Upper lobe of left lung (tissue), 6 donors: ENCODE measurements at regions not wholly inside any gene's neighbourhood (a gene's known extent, or its start where the extent isn't known, plus 50 kb on each side); places are given as distances from the start of the nearest gene placed in this dataset.

Source experiments
- ATAC-seq, 2 donors: fragments of 200-7000 bp; cut with Tn5 transposase; one replicate each; pipeline ENCODE4 v1.9.1; 2022; ENCODE audit warnings: mild to moderate bottlenecking in 2 of 2, moderate library complexity in 2 of 2; ENCODE audit not compliant: low FRiP score in 2 of 2
- DNase-seq, 2 donors: peaks; one replicate each; pipeline ENCODE4 v3.0.0-alpha.2; 2019 to 2020
- H3K27ac ChIP-seq, 4 donors: fragments of 200-600 bp; sonication (generic); one replicate each; pipeline ENCODE4 v1.5.1; 2016 to 2019
- H3K27me3 ChIP-seq, 4 donors: fragments of 200-600 bp; sonication (generic); one replicate each; pipeline ENCODE4 v1.5.1; 2017 to 2019
- H3K36me3 ChIP-seq, 4 donors: fragments of 200-600 bp; sonication (generic); one replicate each; pipeline ENCODE4 v1.5.1; 2016 to 2019
- H3K4me1 ChIP-seq, 4 donors: fragments of 200-600 bp; sonication (generic); one replicate each; pipeline ENCODE4 v1.5.1; 2018 to 2019
- H3K4me3 ChIP-seq, 4 donors: fragments of 200-600 bp; sonication (generic); one replicate each; pipeline ENCODE4 v1.5.1; 2017 to 2019; ENCODE audit warnings: mild to moderate bottlenecking in 2 of 4, moderate library complexity in 1 of 4
- H3K9me3 ChIP-seq, 4 donors: fragments of 200-600 bp; sonication (generic); one replicate each; pipeline ENCODE4 v1.5.1; 2018 to 2019
- EP300 ChIP-seq, 4 donors: sonication (generic); formaldehyde crosslinking; IDR thresholded peaks; one replicate each; pipeline ENCODE4 v1.5.1; 2017; ENCODE audit warnings: antibody characterized with exemption in 4 of 4, control low read depth in 2 of 4
- POLR2A ChIP-seq, 4 donors: fragments of 450-650 bp; IDR thresholded peaks; one replicate each; pipeline ENCODE4 v1.5.1; 2016 to 2017; ENCODE audit warnings: antibody characterized with exemption in 4 of 4, mild to moderate bottlenecking in 2 of 4
- POLR2AphosphoS5 ChIP-seq, 2 donors: sonication (generic); formaldehyde crosslinking; IDR thresholded peaks; one replicate each; pipeline ENCODE4 v1.5.1; 2017; ENCODE audit warnings: antibody characterized with exemption in 2 of 2
- WGBS, 2 donors: methylation state at CpG; one replicate each; pipeline ENCODE4 v1.1.5; 2017 to 2018; 5-methylcytosine and 5-hydroxymethylcytosine counted together
- TF ChIP-seq, protein P1 (sequence below), 6 experiments: fragments of 450-650 bp in 4 of 6; fragments of 200-600 bp in 2 of 6; sonication (generic) in 2 of 6; IDR thresholded peaks; one replicate each; pipeline ENCODE4 v1.5.1; 2016 to 2019; ENCODE audit warnings: antibody characterized with exemption in 6 of 6
- donor health status: DM: no; HTN: no; CAD: no; lungs with moderate emphysema.
- donor health status: DM: no; HTN: yes; CAD: no; lungs with severe emphysema.

DNA sequence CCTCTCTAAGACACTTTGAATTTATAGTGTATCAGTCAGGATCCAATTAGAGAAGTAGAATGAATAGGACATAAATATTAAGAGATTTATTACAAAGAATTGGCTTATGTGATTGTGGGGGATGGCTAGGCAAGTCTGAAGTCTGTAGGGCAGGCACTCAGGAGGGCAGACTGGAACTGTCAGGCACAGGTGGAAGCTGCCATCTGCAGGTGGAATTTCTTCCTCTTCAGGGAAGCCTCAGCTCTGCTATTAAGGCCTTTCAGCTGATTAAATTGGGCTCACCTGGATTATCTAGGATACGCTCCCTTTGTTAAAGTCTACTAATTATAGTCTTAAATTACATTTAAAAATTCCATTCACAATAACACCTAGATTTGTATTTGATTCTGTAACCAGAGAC lies 92.0 kb upstream of the HAO2 start:
- TF ChIP-seq POLR2AphosphoS5 (IDR thresholded peaks at IDR 0.05) (no peak), POLR2A (IDR thresholded peaks at IDR 0.05) (no peak), EP300 (IDR thresholded peaks at IDR 0.05) (no peak)
- TF ChIP-seq, protein P1, sequence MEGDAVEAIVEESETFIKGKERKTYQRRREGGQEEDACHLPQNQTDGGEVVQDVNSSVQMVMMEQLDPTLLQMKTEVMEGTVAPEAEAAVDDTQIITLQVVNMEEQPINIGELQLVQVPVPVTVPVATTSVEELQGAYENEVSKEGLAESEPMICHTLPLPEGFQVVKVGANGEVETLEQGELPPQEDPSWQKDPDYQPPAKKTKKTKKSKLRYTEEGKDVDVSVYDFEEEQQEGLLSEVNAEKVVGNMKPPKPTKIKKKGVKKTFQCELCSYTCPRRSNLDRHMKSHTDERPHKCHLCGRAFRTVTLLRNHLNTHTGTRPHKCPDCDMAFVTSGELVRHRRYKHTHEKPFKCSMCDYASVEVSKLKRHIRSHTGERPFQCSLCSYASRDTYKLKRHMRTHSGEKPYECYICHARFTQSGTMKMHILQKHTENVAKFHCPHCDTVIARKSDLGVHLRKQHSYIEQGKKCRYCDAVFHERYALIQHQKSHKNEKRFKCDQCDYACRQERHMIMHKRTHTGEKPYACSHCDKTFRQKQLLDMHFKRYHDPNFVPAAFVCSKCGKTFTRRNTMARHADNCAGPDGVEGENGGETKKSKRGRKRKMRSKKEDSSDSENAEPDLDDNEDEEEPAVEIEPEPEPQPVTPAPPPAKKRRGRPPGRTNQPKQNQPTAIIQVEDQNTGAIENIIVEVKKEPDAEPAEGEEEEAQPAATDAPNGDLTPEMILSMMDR (IDR thresholded peaks at IDR 0.05): no peak

DNA sequence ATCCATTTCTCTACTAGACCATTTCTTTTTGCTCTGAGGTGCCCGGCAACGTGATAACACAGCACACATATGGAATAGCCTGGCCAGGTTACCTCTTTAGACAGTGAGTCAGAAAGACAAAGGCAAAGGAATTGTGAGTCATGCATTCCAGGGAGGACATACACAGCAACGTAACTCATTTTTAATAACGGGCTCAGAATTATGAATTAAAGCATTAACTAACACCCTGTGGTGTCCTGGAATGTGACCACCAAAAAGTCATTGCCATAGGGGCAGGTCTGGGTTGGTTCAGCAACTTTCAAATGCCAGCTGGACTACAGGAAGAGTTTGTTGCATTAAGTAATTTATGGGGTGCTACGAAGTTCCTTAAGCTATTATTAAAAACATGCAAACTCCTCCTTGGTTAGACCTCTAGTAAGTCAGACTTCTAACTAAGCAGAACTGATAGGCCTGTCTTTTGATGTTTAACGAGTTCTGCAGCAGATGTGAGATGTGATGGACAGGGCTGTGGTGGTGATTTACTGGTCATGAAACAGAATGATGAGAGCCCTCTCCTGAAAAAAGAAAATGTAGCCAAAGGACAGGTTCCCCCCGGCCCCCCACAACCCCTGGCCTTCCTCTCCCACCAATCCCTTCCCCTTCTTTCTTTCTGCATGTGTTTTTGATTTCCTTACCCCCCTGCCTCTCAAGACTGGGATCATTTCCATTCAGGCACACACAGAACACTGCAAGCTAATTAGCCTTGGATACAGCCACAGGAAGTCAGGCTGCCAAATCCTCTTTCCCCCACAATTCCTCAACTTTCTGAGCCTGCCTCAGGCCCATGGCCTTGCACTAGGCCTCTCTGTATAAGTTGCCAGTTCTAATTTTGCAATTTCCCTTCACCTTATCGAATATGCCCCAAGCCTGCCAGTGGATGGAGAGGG lies 88.9 kb upstream of the HAO2 start:
- H3K27me3 ChIP-seq: no peaks in the 10 kb centered on the region
- H3K27ac ChIP-seq: no peak overlapping the region
- TF ChIP-seq, protein P1 (IDR thresholded peaks at IDR 0.05): no peak
- no peak for TF ChIP-seq EP300 (IDR thresholded peaks at IDR 0.05)
- TF ChIP-seq POLR2AphosphoS5 (IDR thresholded peaks at IDR 0.05): no peak
- TF ChIP-seq POLR2A (IDR thresholded peaks at IDR 0.05): no peak
- no peak overlapping the region for H3K4me3 ChIP-seq
- 63 to 65% methylated on average over 8 of the region's 8 CpGs for WGBS, 2 donors
- no peaks in the 10 kb centered on the region for H3K4me1 ChIP-seq
- H3K36me3 ChIP-seq: no peaks in the 10 kb centered on the region
- ATAC-seq (peak in 1 of 2 donors; percentile 57), DNase-seq (no peak)
- H3K9me3 ChIP-seq: no peaks in the 10 kb centered on the region

More for the DNA sequence above, 92.0 kb upstream of the HAO2 start:
- H3K4me1 ChIP-seq: no peaks in the 10 kb centered on the region
- DNase-seq (no peak), ATAC-seq (no peak)
- no peak overlapping the region for H3K27ac ChIP-seq
- WGBS, 2 donors: 100% methylated on average over 1 of the region's 1 CpG
- H3K36me3 ChIP-seq: no peaks in the 10 kb centered on the region
- H3K9me3 ChIP-seq: no peaks in the 10 kb centered on the region
- H3K4me3 ChIP-seq: no peak overlapping the region
- no peaks in the 10 kb centered on the region for H3K27me3 ChIP-seq

DNA sequence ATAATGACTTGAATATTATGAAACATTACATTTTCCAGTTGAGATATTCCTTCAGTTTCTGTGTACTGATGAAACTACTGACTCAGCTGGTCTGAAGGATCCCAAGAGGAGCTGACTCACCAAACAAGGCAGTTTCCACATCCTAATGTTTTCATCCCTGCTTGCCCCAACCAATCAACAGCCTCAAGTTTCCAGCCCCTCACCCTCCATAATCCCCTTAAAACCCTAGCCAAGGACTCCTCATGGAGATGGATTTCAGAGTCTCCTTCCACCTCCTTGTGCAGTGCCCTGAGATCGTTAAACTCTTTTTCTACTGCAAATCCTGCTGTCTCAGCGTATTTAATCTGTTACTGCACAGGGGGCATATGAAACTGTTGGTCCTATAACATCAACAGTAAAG lies 83.1 kb upstream of the HAO2 start:
- no peaks in the 10 kb centered on the region for H3K4me1 ChIP-seq
- no peaks in the 10 kb centered on the region for H3K27me3 ChIP-seq
- DNase-seq (no peak), ATAC-seq (peak in 1 of 2 donors; percentile 71)
- no peaks in the 10 kb centered on the region for H3K9me3 ChIP-seq
- H3K4me3 ChIP-seq: no peak overlapping the region
- 70 to 71% methylated on average over 2 of the region's 2 CpGs for WGBS, 2 donors
- no peaks in the 10 kb centered on the region for H3K36me3 ChIP-seq
- TF ChIP-seq, protein P1 (IDR thresholded peaks at IDR 0.05): no peak
- TF ChIP-seq POLR2A (IDR thresholded peaks at IDR 0.05) (no peak), POLR2AphosphoS5 (IDR thresholded peaks at IDR 0.05) (no peak), EP300 (IDR thresholded peaks at IDR 0.05) (no peak)
- H3K27ac ChIP-seq: no peak overlapping the region

DNA sequence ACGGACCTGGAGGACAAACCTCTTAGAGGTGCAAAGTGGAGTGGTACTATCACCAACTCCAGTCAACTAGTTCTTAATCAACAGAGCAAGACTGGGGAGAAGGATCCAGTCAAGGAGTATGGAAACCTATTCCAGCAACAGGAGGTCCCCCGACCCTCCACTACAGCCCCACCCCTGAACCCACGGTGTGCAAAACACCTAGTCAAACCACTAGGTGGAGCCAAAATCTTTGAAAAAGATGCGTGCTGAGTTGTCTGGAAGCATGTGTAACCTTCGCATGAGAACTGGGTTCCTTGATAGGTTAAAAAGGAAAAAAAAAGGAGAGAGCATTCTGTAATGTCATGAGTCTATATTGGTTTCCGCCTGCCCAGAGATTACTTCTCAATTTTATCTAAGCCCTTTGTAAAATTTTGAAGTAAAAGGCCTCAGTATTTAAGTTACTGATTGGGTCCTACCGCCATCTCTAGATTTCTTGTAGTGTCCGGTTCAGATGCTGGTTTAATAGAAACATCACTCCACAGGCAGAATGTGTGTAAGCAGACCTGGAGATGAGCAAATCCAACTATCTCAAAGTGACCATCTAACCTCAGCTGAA lies 81.9 kb upstream of the HAO2 start:
- Histone ChIP-seq H3K4me1 (no peaks in the 10 kb centered on the region), H3K27me3 (no peaks in the 10 kb centered on the region), H3K9me3 (no peaks in the 10 kb centered on the region), H3K4me3 (no peak overlapping the region), H3K27ac (no peak overlapping the region), H3K36me3 (no peaks in the 10 kb centered on the region)
- WGBS, 2 donors: 40 to 44% methylated on average over 8 of the region's 8 CpGs
- ATAC-seq (no peak), DNase-seq (no peak)
- TF ChIP-seq, protein P1 (IDR thresholded peaks at IDR 0.05): peak in 2 of 6 experiments; percentile 24 to 26
- no peak for TF ChIP-seq POLR2A (IDR thresholded peaks at IDR 0.05)
